Subcutaneous abdominal adipose tissue (tissue), 5 donors: ENCODE measurements at regions not wholly inside any gene's neighbourhood (a gene's known extent, or its start where the extent isn't known, plus 50 kb on each side); places are given as distances from the start of the nearest gene placed in this dataset.
"Not testable (repeated sequence)": the region's sequence is repeated elsewhere in the genome, so short reads cannot be mapped to it uniquely, and the experiment has no call there.

ENCODE experiments used
- H3K27ac ChIP-seq: one replicate; pipeline ENCODE4 v1.7.0; 2013; ENCODE audit warnings: low read depth, mild to moderate bottlenecking, inconsistent platforms, low read length, moderate library complexity
- H3K27me3 ChIP-seq, 5 donors: one replicate each; pipeline ENCODE4 v1.7.0; 2013; ENCODE audit warnings: low read length in 5 of 5, inconsistent platforms in 1 of 5; ENCODE audit not compliant: control insufficient read depth in 5 of 5, insufficient read depth in 4 of 5
- H3K36me3 ChIP-seq, 5 donors: one replicate each; pipeline ENCODE4 v1.7.0; 2013; ENCODE audit warnings: low read length in 5 of 5; ENCODE audit not compliant: control insufficient read depth in 5 of 5, insufficient read depth in 5 of 5
- H3K4me1 ChIP-seq, 5 donors: one replicate each; pipeline ENCODE4 v1.7.0; 2013; ENCODE audit warnings: low read length in 5 of 5, mild to moderate bottlenecking in 3 of 5, moderate library complexity in 1 of 5; ENCODE audit not compliant: control insufficient read depth in 5 of 5, insufficient read depth in 5 of 5
- H3K4me3 ChIP-seq, 5 donors: one replicate each; pipeline ENCODE4 v1.7.0; 2013; ENCODE audit warnings: low read length in 5 of 5, low read depth in 1 of 5
- H3K9ac ChIP-seq, 5 donors: one replicate each; pipeline ENCODE4 v1.7.0; 2013; ENCODE audit warnings: low read length in 5 of 5, mild to moderate bottlenecking in 4 of 5, moderate library complexity in 3 of 5
- H3K9me3 ChIP-seq, 5 donors: one replicate each; pipeline ENCODE4 v1.7.0; 2013; ENCODE audit warnings: low read length in 5 of 5; ENCODE audit not compliant: control insufficient read depth in 5 of 5
- donor health status: healthy.
- donor health status: healthy.
- donor health status: healthy.
- donor health status: healthy.
- donor health status: healthy.

GRCh38 chr3:106347350-106347749 lies 478.5 kb upstream of the CBLB start:
- Histone ChIP-seq H3K27ac (no peak overlapping the region), H3K4me1 (peaks cover 0 to 16% (median 0%) of the 10 kb centered on the region in 5 donors), H3K36me3 (no peaks in the 10 kb centered on the region), H3K9ac (no peak overlapping the region), H3K27me3 (no peaks in the 10 kb centered on the region), H3K9me3 (no peaks in the 10 kb centered on the region), H3K4me3 (no peak overlapping the region)

- H3K4me1 ChIP-seq = peaks cover 0 to 16% (median 0%) of the 10 kb centered on the region in 5 donors
- H3K36me3 ChIP-seq = no peaks in the 10 kb centered on the region
- H3K27ac ChIP-seq = no peak overlapping the region
- no peaks in the 10 kb centered on the region for H3K9me3 ChIP-seq
- no peaks in the 10 kb centered on the region for H3K27me3 ChIP-seq
- H3K4me3 ChIP-seq = no peak overlapping the region
- H3K9ac ChIP-seq = no peak overlapping the region
These were observed 479.4 kb upstream of the CBLB start for GRCh38 chr3:106348139-106348690.

- Histone ChIP-seq H3K27me3 (no peaks in the 10 kb centered on the region), H3K9ac (no peak overlapping the region), H3K4me3 (no peak overlapping the region), H3K27ac (no peak overlapping the region), H3K36me3 (no peaks in the 10 kb centered on the region), H3K9me3 (no peaks in the 10 kb centered on the region), H3K4me1 (peaks cover 0 to 12% (median 0%) of the 10 kb centered on the region in 5 donors)
These were observed 480.5 kb upstream of the CBLB start for GRCh38 chr3:106349191-106349881.

GRCh38 chr3:106355873-106356272 lies 487.1 kb upstream of the CBLB start:
- Histone ChIP-seq H3K4me1 (no peaks in the 10 kb centered on the region), H3K27me3 (no peaks in the 10 kb centered on the region), H3K9ac (no peak overlapping the region), H3K4me3 (no peak overlapping the region), H3K36me3 (no peaks in the 10 kb centered on the region), H3K9me3 (no peaks in the 10 kb centered on the region), H3K27ac (no peak overlapping the region)

GRCh38 chr3:106359692-106360091 lies 490.9 kb upstream of the CBLB start:
- no peaks in the 10 kb centered on the region for H3K36me3 ChIP-seq
- no peaks in the 10 kb centered on the region for H3K27me3 ChIP-seq
- H3K27ac ChIP-seq = no peak overlapping the region
- H3K9ac ChIP-seq = no peak overlapping the region
- peaks cover 0 to 4% (median 0%) of the 10 kb centered on the region in 5 donors for H3K9me3 ChIP-seq
- H3K4me3 ChIP-seq = no peak overlapping the region
- H3K4me1 ChIP-seq = no peaks in the 10 kb centered on the region

GRCh38 chr3:106360901-106361300 lies 492.1 kb upstream of the CBLB start:
- H3K9me3 ChIP-seq, H3K36me3 ChIP-seq, H3K4me1 ChIP-seq, H3K4me3 ChIP-seq, H3K27me3 ChIP-seq, H3K27ac ChIP-seq, H3K9ac ChIP-seq: not testable (repeated sequence)

- H3K4me3 ChIP-seq = no peak overlapping the region
- no peak overlapping the region for H3K27ac ChIP-seq
- H3K4me1 ChIP-seq = no peaks in the 10 kb centered on the region
- H3K9ac ChIP-seq = no peak overlapping the region
- H3K27me3 ChIP-seq = no peaks in the 10 kb centered on the region
- no peaks in the 10 kb centered on the region for H3K36me3 ChIP-seq
- H3K9me3 ChIP-seq = peaks cover 0 to 4% (median 0%) of the 10 kb centered on the region in 5 donors
These were observed 495.7 kb upstream of the CBLB start for GRCh38 chr3:106364477-106364876.

GRCh38 chr3:106365061-106365691 lies 496.4 kb upstream of the CBLB start:
- Histone ChIP-seq H3K4me3 (no peak overlapping the region), H3K27ac (no peak overlapping the region), H3K9ac (no peak overlapping the region), H3K36me3 (no peaks in the 10 kb centered on the region), H3K4me1 (no peaks in the 10 kb centered on the region), H3K9me3 (peaks cover 0 to 4% (median 0%) of the 10 kb centered on the region in 5 donors), H3K27me3 (no peaks in the 10 kb centered on the region)

- H3K36me3 ChIP-seq = no peaks in the 10 kb centered on the region
- no peak overlapping the region for H3K9ac ChIP-seq
- H3K9me3 ChIP-seq = peaks cover 0 to 4% (median 0%) of the 10 kb centered on the region in 5 donors
- no peaks in the 10 kb centered on the region for H3K27me3 ChIP-seq
- no peak overlapping the region for H3K4me3 ChIP-seq
- no peaks in the 10 kb centered on the region for H3K4me1 ChIP-seq
- H3K27ac ChIP-seq = no peak overlapping the region
These were observed 497.5 kb upstream of the CBLB start for GRCh38 chr3:106366352-106366751.

GRCh38 chr3:106367496-106367895 lies 498.7 kb upstream of the CBLB start:
- Histone ChIP-seq H3K36me3 (no peaks in the 10 kb centered on the region), H3K9me3 (peaks cover 0 to 3% (median 0%) of the 10 kb centered on the region in 5 donors), H3K27me3 (no peaks in the 10 kb centered on the region), H3K4me1 (no peaks in the 10 kb centered on the region), H3K9ac (no peak overlapping the region), H3K4me3 (no peak overlapping the region), H3K27ac (no peak overlapping the region)
